ENCODE measurements at regions not wholly inside any gene's neighbourhood (a gene's known extent, or its start where the extent isn't known, plus 50 kb on each side); places are given as distances from the start of the nearest gene placed in this dataset.

GRCh38 chr14:71632440-71632946, 299.7 kb upstream of the RGS6 start:
- TF ChIP-seq POLR2A (IDR thresholded peaks at IDR 0.05) (no peak), POLR2AphosphoS5 (IDR thresholded peaks at IDR 0.05) (no peak), CTCF (IDR thresholded peaks at IDR 0.05 in 8 of 11, conservative IDR thresholded peaks at IDR 0.05 in 3 of 11) (no peak)
- 85 to 98% (median 92%) methylated on average over 4 of the region's 4 CpGs for WGBS, 5 donors

GRCh38 chr14:71636076-71636475, 296.2 kb upstream of the RGS6 start:
- no peak for DNase-seq
- Histone ChIP-seq H3K4me3 (no peak overlapping the region), H3K9me3 (peaks cover 0 to 17% (median 12%) of the 10 kb centered on the region in 8 donors), H3K36me3 (peaks cover 0 to 41% (median 4%) of the 10 kb centered on the region in 6 donors), H3K27ac (no peak overlapping the region), H3K4me1 (no peaks in the 10 kb centered on the region), H3K27me3 (replicated peaks in 1 of 7) (no peaks in the 10 kb centered on the region)
- intact Hi-C loops (cut with DNase I; ENCODE audit: low total_unique reads): no loop called here
- TF ChIP-seq CTCF (IDR thresholded peaks at IDR 0.05 in 8 of 11, conservative IDR thresholded peaks at IDR 0.05 in 3 of 11) (no peak), POLR2A (IDR thresholded peaks at IDR 0.05) (no peak), POLR2AphosphoS5 (IDR thresholded peaks at IDR 0.05) (no peak)

More at GRCh38 chr14:71632440-71632946, 299.7 kb upstream of the RGS6 start:
- Histone ChIP-seq H3K36me3 (peaks cover 0 to 70% (median 6%) of the 10 kb centered on the region in 6 donors), H3K9me3 (peaks cover 0 to 24% (median 16%) of the 10 kb centered on the region in 8 donors), H3K27ac (no peak overlapping the region), H3K4me3 (no peak overlapping the region), H3K27me3 (replicated peaks in 1 of 7) (no peaks in the 10 kb centered on the region), H3K4me1 (no peaks in the 10 kb centered on the region)
- intact Hi-C loops (cut with DNase I; ENCODE audit: low total_unique reads): no loop called here
- no peak for DNase-seq

- H3K27ac ChIP-seq: no peak overlapping the region
- no peaks in the 10 kb centered on the region for H3K4me1 ChIP-seq
- no peak overlapping the region for H3K4me3 ChIP-seq
- H3K36me3 ChIP-seq: peaks cover 0 to 42% (median 4%) of the 10 kb centered on the region in 6 donors
- WGBS, 5 donors: 93 to 95% (median 95%) methylated on average over 14 of the region's 14 CpGs
- DNase-seq: no peak
- H3K9me3 ChIP-seq: peaks cover 0 to 21% (median 15%) of the 10 kb centered on the region in 8 donors
- TF ChIP-seq POLR2AphosphoS5 (IDR thresholded peaks at IDR 0.05) (no peak), CTCF (IDR thresholded peaks at IDR 0.05 in 8 of 11, conservative IDR thresholded peaks at IDR 0.05 in 3 of 11) (no peak), POLR2A (IDR thresholded peaks at IDR 0.05) (no peak)
- intact Hi-C loops (cut with DNase I; ENCODE audit: low total_unique reads): no loop called here
- no peaks in the 10 kb centered on the region for H3K27me3 ChIP-seq (replicated peaks in 1 of 7)
Observed at GRCh38 chr14:71636820-71637471, 295.3 kb upstream of the RGS6 start.

DNA sequence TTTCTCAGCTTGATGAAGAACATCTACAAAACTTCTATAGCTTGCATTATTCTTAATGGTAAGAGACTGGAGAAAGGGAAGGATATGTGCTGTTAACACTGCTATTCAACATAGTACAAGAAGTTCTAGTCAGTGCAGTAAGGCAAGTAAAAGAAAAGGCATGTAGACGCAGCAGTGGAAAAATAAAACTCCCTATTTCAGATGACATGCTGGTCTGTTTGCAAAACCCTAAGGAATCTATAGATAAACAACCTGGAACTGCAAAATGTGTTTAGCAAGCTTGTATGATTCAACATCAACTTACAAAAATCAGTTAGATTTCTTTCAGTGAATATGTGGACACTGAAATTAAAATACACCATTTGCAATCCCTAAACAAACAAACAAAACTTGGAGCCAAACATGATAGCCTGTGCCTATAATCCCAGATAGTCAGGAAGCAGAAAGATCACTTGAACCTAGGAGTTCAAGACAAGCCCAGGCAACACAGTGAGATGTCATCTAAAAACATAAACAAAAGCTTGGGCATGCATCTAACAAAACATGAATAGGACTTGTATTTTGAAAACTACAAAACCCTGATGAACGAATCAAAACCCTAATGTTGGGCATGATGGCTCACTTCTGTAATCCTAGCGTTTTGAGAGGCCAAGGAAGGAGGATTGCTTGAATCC, 293.6 kb upstream of the RGS6 start:
- TF ChIP-seq POLR2AphosphoS5 (IDR thresholded peaks at IDR 0.05): no peak
- TF ChIP-seq POLR2A (IDR thresholded peaks at IDR 0.05): no peak
- TF ChIP-seq CTCF (IDR thresholded peaks at IDR 0.05 in 8 of 11, conservative IDR thresholded peaks at IDR 0.05 in 3 of 11): no peak
- no peaks in the 10 kb centered on the region for H3K27me3 ChIP-seq (replicated peaks in 1 of 7)
- no peaks in the 10 kb centered on the region for H3K4me1 ChIP-seq
- 93 to 98% (median 95%) methylated on average over 3 of the region's 3 CpGs for WGBS, 5 donors
- H3K36me3 ChIP-seq: peaks cover 0 to 39% (median 4%) of the 10 kb centered on the region in 6 donors
- no peak overlapping the region for H3K27ac ChIP-seq
- H3K9me3 ChIP-seq: peaks cover 5 to 35% (median 30%) of the 10 kb centered on the region in 8 donors
- no peak overlapping the region for H3K4me3 ChIP-seq
- DNase-seq: no peak
- intact Hi-C loops (cut with DNase I; ENCODE audit: low total_unique reads): no loop called here
